ENCODE measurements at regions not wholly inside any gene's neighbourhood (a gene's known extent, or its start where the extent isn't known, plus 50 kb on each side); places are given as distances from the start of the nearest gene placed in this dataset.

DNA sequence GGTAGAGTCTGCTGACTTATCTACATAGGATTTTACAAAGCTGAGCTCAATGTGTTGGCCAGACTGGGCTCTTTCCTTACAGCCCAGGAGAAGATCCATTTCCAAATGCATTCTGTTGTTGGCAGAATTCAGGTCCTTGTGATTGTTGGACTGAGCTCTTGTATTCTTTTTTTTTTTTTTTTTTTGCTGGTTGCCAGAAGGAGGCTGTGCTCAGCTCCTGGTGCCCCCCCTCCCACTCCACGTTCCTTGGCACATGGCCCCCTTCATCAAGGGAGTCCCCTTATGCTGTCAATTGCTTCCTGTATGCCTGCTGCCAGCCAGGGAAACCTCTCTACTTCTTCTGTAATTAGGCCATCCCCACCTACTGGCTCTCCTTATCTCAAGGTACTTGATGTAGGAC is 518.1 kb upstream of the AKR1E2 start:
- H3K27ac ChIP-seq (ENCODE audit: control insufficient read depth, insufficient read depth, low read length) = no peak overlapping the region
- no peaks in the 10 kb centered on the region for H4K20me1 ChIP-seq (ENCODE audit: control insufficient read depth, extremely low read depth, insufficient read depth, low read length)
- H3K4me2 ChIP-seq (ENCODE audit: control insufficient read depth, extremely low read depth, insufficient read depth, low read depth, low read length) = no peak overlapping the region
- no peak overlapping the region for H3K9ac ChIP-seq (ENCODE audit: control insufficient read depth, extremely low read depth, insufficient read depth, low read length)
- H3K27me3 ChIP-seq (ENCODE audit: control insufficient read depth, extremely low read depth, insufficient read depth, low read length) = no peaks in the 10 kb centered on the region
- TF ChIP-seq EZH2 (IDR thresholded peaks at IDR 0.05; ENCODE audit: low read length) = no peak
- TF ChIP-seq, protein P1, sequence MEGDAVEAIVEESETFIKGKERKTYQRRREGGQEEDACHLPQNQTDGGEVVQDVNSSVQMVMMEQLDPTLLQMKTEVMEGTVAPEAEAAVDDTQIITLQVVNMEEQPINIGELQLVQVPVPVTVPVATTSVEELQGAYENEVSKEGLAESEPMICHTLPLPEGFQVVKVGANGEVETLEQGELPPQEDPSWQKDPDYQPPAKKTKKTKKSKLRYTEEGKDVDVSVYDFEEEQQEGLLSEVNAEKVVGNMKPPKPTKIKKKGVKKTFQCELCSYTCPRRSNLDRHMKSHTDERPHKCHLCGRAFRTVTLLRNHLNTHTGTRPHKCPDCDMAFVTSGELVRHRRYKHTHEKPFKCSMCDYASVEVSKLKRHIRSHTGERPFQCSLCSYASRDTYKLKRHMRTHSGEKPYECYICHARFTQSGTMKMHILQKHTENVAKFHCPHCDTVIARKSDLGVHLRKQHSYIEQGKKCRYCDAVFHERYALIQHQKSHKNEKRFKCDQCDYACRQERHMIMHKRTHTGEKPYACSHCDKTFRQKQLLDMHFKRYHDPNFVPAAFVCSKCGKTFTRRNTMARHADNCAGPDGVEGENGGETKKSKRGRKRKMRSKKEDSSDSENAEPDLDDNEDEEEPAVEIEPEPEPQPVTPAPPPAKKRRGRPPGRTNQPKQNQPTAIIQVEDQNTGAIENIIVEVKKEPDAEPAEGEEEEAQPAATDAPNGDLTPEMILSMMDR (optimal IDR thresholded peaks at IDR 0.05 in 1 of 3, IDR thresholded peaks at IDR 0.05 in 1 of 3, conservative IDR thresholded peaks at IDR 0.05 in 1 of 3; ENCODE audit: extremely low read depth in 1 of 3, insufficient read depth in 2 of 3, low read length in 3 of 3) = no peak
- H3K4me3 ChIP-seq (ENCODE audit: control insufficient read depth in 2 of 3, extremely low read depth in 1 of 3, insufficient read depth in 2 of 3, low read depth in 1 of 3, low read length in 3 of 3) = no peak overlapping the region
- no peaks in the 10 kb centered on the region for H3K79me2 ChIP-seq (ENCODE audit: control insufficient read depth, insufficient read depth, low read length)
- no peaks in the 10 kb centered on the region for H3K9me1 ChIP-seq (ENCODE audit: control insufficient read depth, extremely low read depth, insufficient read depth, low read length)
- H3K36me3 ChIP-seq (ENCODE audit: control insufficient read depth in 2 of 2, extremely low read depth in 1 of 2, insufficient read depth in 2 of 2, low read length in 2 of 2) = no peaks in the 10 kb centered on the region
- DNase-seq (ENCODE audit: low read depth, low spot score) (no peak), FAIRE-seq (no peak)
- dilution Hi-C loops (cut with MboI; ENCODE audit: extremely low pct_ligation_motif_present, low sequenced_read_pairs) = no loop called here
- H2AFZ ChIP-seq (ENCODE audit: control insufficient read depth, low read length) = no peak overlapping the region
- H3K4me1 ChIP-seq (ENCODE audit: control insufficient read depth, extremely low read depth, insufficient read depth, low read length) = peaks cover 4% of the 10 kb centered on the region
- H3K9me3 ChIP-seq (ENCODE audit: control insufficient read depth, low read depth, low read length) = no peaks in the 10 kb centered on the region

DNA sequence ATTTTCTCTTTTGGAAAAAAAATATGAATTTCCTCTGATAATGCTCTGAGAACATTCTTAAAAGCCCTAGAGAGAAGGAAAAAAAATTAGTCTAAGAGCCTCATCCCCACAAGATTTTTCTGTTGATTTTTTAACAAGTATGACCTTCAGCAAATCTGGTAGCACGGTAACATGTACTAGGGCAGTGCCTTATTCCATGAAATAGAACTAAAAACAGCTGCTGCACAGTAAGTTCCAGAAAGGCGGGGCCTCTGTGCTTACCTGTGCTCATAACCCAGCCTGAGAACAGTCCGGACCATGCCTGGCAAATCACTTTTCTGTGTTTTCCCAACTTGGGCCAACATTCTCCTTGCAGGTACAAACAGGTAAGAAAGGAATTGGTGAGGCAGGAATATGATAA is 519.1 kb upstream of the AKR1E2 start:
- TF ChIP-seq EZH2 (IDR thresholded peaks at IDR 0.05; ENCODE audit: low read length) = no peak
- TF ChIP-seq, protein P1 (optimal IDR thresholded peaks at IDR 0.05 in 1 of 3, IDR thresholded peaks at IDR 0.05 in 1 of 3, conservative IDR thresholded peaks at IDR 0.05 in 1 of 3; ENCODE audit: extremely low read depth in 1 of 3, insufficient read depth in 2 of 3, low read length in 3 of 3) = no peak
- Histone ChIP-seq H2AFZ (ENCODE audit: control insufficient read depth, low read length) (no peak overlapping the region), H3K9ac (ENCODE audit: control insufficient read depth, extremely low read depth, insufficient read depth, low read length) (no peak overlapping the region), H3K27ac (ENCODE audit: control insufficient read depth, insufficient read depth, low read length) (no peak overlapping the region), H3K79me2 (ENCODE audit: control insufficient read depth, insufficient read depth, low read length) (no peaks in the 10 kb centered on the region), H3K9me1 (ENCODE audit: control insufficient read depth, extremely low read depth, insufficient read depth, low read length) (no peaks in the 10 kb centered on the region), H3K4me3 (ENCODE audit: control insufficient read depth in 2 of 3, extremely low read depth in 1 of 3, insufficient read depth in 2 of 3, low read depth in 1 of 3, low read length in 3 of 3) (no peak overlapping the region), H3K4me2 (ENCODE audit: control insufficient read depth, extremely low read depth, insufficient read depth, low read depth, low read length) (no peak overlapping the region), H3K9me3 (ENCODE audit: control insufficient read depth, low read depth, low read length) (no peaks in the 10 kb centered on the region), H3K27me3 (ENCODE audit: control insufficient read depth, extremely low read depth, insufficient read depth, low read length) (no peaks in the 10 kb centered on the region), H3K4me1 (ENCODE audit: control insufficient read depth, extremely low read depth, insufficient read depth, low read length) (peaks cover 4% of the 10 kb centered on the region), H4K20me1 (ENCODE audit: control insufficient read depth, extremely low read depth, insufficient read depth, low read length) (no peaks in the 10 kb centered on the region), H3K36me3 (ENCODE audit: control insufficient read depth in 2 of 2, extremely low read depth in 1 of 2, insufficient read depth in 2 of 2, low read length in 2 of 2) (no peaks in the 10 kb centered on the region)
- FAIRE-seq = no peak
- dilution Hi-C loops (cut with MboI; ENCODE audit: extremely low pct_ligation_motif_present, low sequenced_read_pairs) = no loop called here
- DNase-seq (ENCODE audit: low read depth, low spot score) = no peak

All from keratinocyte (primary cell).